ENCODE measurements at regions not wholly inside any gene's neighbourhood (a gene's known extent, or its start where the extent isn't known, plus 50 kb on each side); places are given as distances from the start of the nearest gene placed in this dataset.
A peak's percentile ranks its signal among the peaks of the same experiment; 100 is the strongest.

DNA sequence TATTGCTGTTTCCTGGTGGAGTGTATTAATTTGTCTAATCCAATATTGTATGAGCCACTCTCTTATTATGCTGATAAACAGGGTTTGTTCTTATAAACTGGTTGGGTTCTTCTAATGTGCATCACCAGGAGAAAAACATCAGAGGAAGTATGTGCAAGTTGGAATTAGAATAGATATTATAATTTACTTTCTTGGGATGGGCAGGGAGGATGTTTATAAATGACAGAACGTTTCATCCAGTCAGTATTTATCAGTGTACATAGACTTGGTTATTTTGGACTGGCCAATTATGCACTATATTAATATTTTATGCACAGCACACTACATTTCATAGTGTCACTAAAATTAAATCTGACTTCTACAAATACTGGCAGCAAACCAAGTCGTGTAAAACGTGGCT lies 495.8 kb downstream of the PSAT1 start:
- no peaks in the 10 kb centered on the region for H3K4me1 ChIP-seq (ENCODE audit: control insufficient read depth, insufficient read depth, low read depth, low read length)
- H4K8ac ChIP-seq (ENCODE audit: low read length): no peak overlapping the region
- H3K27me3 ChIP-seq (ENCODE audit: control insufficient read depth in 1 of 2, insufficient read depth in 1 of 2, low read length in 2 of 2): no peaks in the 10 kb centered on the region
- no peak overlapping the region for H3K4me2 ChIP-seq (ENCODE audit: low read length, poor library complexity, severe bottlenecking)
- no peak overlapping the region for H3K4ac ChIP-seq (ENCODE audit: low read depth in 1 of 2, low read length in 2 of 2)
- no peak overlapping the region for H4K91ac ChIP-seq (ENCODE audit: low read length)
- no peak for DNase-seq
- H3K23ac ChIP-seq (ENCODE audit: low read length in 2 of 2): no peak overlapping the region
- no peaks in the 10 kb centered on the region for H3K36me3 ChIP-seq (ENCODE audit: control insufficient read depth in 1 of 2, insufficient read depth in 2 of 2, low read depth in 1 of 2, low read length in 2 of 2)
- no peak overlapping the region for H2BK5ac ChIP-seq (ENCODE audit: low read depth, low read length, poor library complexity, severe bottlenecking)
- no peak overlapping the region for H2AK5ac ChIP-seq (ENCODE audit: low read length, severe bottlenecking)
- WGBS: 95% methylated on average over 2 of the region's 3 CpGs
- H3K18ac ChIP-seq (ENCODE audit: low read depth in 1 of 2, low read length in 2 of 2): no peak overlapping the region
- no peak overlapping the region for H2BK120ac ChIP-seq (ENCODE audit: low read depth, low read length)
- H3K4me3 ChIP-seq (ENCODE audit: insufficient read depth in 1 of 2, low read depth in 1 of 2, low read length in 2 of 2): no peak overlapping the region
- H2AFZ ChIP-seq (ENCODE audit: low read depth, low read length): no peak overlapping the region
- no peak overlapping the region for H3K27ac ChIP-seq (ENCODE audit: low read length, poor library complexity, severe bottlenecking)
- peaks cover 6% of the 10 kb centered on the region for H3K9me3 ChIP-seq (ENCODE audit: control insufficient read depth, low read length)
- no peak overlapping the region for H3K14ac ChIP-seq (ENCODE audit: low read length in 2 of 2)
- no peaks in the 10 kb centered on the region for H3K79me1 ChIP-seq (replicated peaks; ENCODE audit: low read length, poor library complexity, severe bottlenecking)
- no peak overlapping the region for H2BK15ac ChIP-seq (ENCODE audit: low read depth, poor library complexity, severe bottlenecking)
- no peak overlapping the region for H3K9ac ChIP-seq (ENCODE audit: low read length)
- H2BK12ac ChIP-seq (ENCODE audit: low read length in 2 of 2): no peak overlapping the region

DNA sequence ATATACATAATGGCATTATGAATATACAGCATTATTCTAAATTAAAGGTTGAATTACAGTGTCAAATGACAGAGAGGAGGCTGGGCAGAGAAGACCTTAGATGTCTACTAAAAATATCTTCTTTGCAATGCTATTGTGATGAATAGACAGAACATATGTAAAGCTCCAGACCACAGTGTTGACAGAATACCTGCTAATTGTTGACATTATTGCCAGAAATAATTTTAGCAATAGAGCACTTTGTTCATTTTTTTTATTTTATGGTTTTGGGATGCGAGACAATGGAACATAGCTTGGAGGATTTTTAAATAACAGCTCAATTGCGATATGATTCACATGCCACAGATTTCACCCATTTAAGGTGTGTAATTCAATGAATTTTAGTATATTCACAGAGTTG lies 508.8 kb downstream of the PSAT1 start:
- no peaks in the 10 kb centered on the region for H3K79me1 ChIP-seq (replicated peaks; ENCODE audit: low read length, poor library complexity, severe bottlenecking)
- no peak overlapping the region for H3K18ac ChIP-seq (ENCODE audit: low read depth in 1 of 2, low read length in 2 of 2)
- no peak overlapping the region for H3K23ac ChIP-seq (ENCODE audit: low read length in 2 of 2)
- H3K27me3 ChIP-seq (ENCODE audit: control insufficient read depth in 1 of 2, insufficient read depth in 1 of 2, low read length in 2 of 2): no peaks in the 10 kb centered on the region
- no peak overlapping the region for H2BK120ac ChIP-seq (ENCODE audit: low read depth, low read length)
- no peak overlapping the region for H3K27ac ChIP-seq (ENCODE audit: low read length, poor library complexity, severe bottlenecking)
- H2AK5ac ChIP-seq (ENCODE audit: low read length, severe bottlenecking): no peak overlapping the region
- H4K91ac ChIP-seq (ENCODE audit: low read length): no peak overlapping the region
- no peak overlapping the region for H2BK5ac ChIP-seq (ENCODE audit: low read depth, low read length, poor library complexity, severe bottlenecking)
- H3K9me3 ChIP-seq (ENCODE audit: control insufficient read depth, low read length): no peaks in the 10 kb centered on the region
- H3K4me3 ChIP-seq (ENCODE audit: insufficient read depth in 1 of 2, low read depth in 1 of 2, low read length in 2 of 2): no peak overlapping the region
- H3K4me1 ChIP-seq (ENCODE audit: control insufficient read depth, insufficient read depth, low read depth, low read length): no peaks in the 10 kb centered on the region
- H3K36me3 ChIP-seq (ENCODE audit: control insufficient read depth in 1 of 2, insufficient read depth in 2 of 2, low read depth in 1 of 2, low read length in 2 of 2): no peaks in the 10 kb centered on the region
- no peak overlapping the region for H2BK15ac ChIP-seq (ENCODE audit: low read depth, poor library complexity, severe bottlenecking)
- H3K4me2 ChIP-seq (ENCODE audit: low read length, poor library complexity, severe bottlenecking): no peak overlapping the region
- no peak overlapping the region for H3K4ac ChIP-seq (ENCODE audit: low read depth in 1 of 2, low read length in 2 of 2)
- no peak for DNase-seq
- H3K9ac ChIP-seq (ENCODE audit: low read length): no peak overlapping the region
- H3K14ac ChIP-seq (ENCODE audit: low read length in 2 of 2): no peak overlapping the region
- H2AFZ ChIP-seq (ENCODE audit: low read depth, low read length): no peak overlapping the region
- no peak overlapping the region for H2BK12ac ChIP-seq (ENCODE audit: low read length in 2 of 2)
- no peak overlapping the region for H4K8ac ChIP-seq (ENCODE audit: low read length)
- 100% methylated on average over 1 of the region's 2 CpGs for WGBS

DNA sequence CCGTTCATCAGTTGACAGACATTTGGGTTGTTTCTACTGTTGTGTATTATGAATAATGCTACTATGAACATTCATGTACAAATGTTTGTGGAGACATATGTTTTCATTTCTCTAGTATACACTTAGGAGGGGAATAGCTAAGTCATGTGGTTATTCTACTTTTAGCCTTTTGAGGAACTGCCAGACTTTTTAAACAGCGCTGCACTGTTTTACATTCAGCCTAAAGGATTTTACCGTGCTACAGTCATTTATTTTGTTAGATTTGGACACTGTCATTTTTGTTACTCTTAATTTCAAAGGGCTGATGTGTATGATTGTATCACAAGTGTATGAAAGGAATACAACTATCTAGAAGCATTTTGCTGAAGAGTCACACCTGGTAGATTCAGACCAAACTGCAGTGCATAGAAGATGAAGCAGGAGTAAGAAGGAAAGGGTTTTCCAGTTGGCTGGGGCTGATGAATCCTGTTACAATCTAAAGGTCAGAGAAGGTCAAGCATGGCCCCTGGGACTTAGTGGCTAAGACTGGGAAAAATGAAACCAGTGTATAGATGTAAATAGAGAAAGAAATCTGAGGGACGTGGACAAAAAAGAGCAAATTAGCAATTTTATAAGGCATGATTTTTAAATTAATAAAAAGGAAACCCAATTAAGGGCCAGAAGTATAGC lies 509.7 kb downstream of the PSAT1 start:
- WGBS: 82% methylated on average over 3 of the region's 4 CpGs

DNA sequence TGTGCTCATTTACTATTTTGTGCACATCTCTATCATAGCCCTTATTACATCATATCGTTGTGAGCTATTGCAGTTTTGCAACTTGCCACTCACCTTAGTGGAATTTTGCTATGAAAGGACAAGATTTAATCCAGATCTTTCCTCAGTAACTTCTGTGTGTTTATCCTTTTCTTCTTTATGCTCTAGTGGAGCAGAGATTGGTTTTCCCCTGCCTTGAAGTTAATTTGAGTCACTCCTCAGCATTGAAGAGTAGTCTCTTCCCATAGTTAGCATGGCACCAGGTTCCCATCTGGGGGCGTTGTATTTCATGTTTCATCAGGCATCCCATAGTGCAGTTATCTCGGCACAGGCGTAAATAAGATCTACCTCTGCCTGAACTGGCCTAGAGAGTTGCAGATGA lies 510.4 kb downstream of the PSAT1 start:
- H4K91ac ChIP-seq (ENCODE audit: low read length): no peak overlapping the region
- H3K18ac ChIP-seq (ENCODE audit: low read depth in 1 of 2, low read length in 2 of 2): no peak overlapping the region
- H3K9me3 ChIP-seq (ENCODE audit: control insufficient read depth, low read length): no peaks in the 10 kb centered on the region
- no peaks in the 10 kb centered on the region for H3K27me3 ChIP-seq (ENCODE audit: control insufficient read depth in 1 of 2, insufficient read depth in 1 of 2, low read length in 2 of 2)
- no peak overlapping the region for H2BK5ac ChIP-seq (ENCODE audit: low read depth, low read length, poor library complexity, severe bottlenecking)
- no peak overlapping the region for H3K9ac ChIP-seq (ENCODE audit: low read length)
- no peak overlapping the region for H2BK15ac ChIP-seq (ENCODE audit: low read depth, poor library complexity, severe bottlenecking)
- no peak overlapping the region for H3K4me3 ChIP-seq (ENCODE audit: insufficient read depth in 1 of 2, low read depth in 1 of 2, low read length in 2 of 2)
- no peak overlapping the region for H2AFZ ChIP-seq (ENCODE audit: low read depth, low read length)
- peaks cover 2% of the 10 kb centered on the region for H3K4me1 ChIP-seq (ENCODE audit: control insufficient read depth, insufficient read depth, low read depth, low read length)
- no peak overlapping the region for H4K8ac ChIP-seq (ENCODE audit: low read length)
- H2BK120ac ChIP-seq (ENCODE audit: low read depth, low read length): no peak overlapping the region
- no peaks in the 10 kb centered on the region for H3K79me1 ChIP-seq (replicated peaks; ENCODE audit: low read length, poor library complexity, severe bottlenecking)
- no peak overlapping the region for H3K4ac ChIP-seq (ENCODE audit: low read depth in 1 of 2, low read length in 2 of 2)
- H3K23ac ChIP-seq (ENCODE audit: low read length in 2 of 2): no peak overlapping the region
- no peak overlapping the region for H3K4me2 ChIP-seq (ENCODE audit: low read length, poor library complexity, severe bottlenecking)
- no peak overlapping the region for H3K14ac ChIP-seq (ENCODE audit: low read length in 2 of 2)
- 88% methylated on average over 4 of the region's 4 CpGs for WGBS
- H2AK5ac ChIP-seq (ENCODE audit: low read length, severe bottlenecking): peak overlapping the region; percentile 22
- no peak overlapping the region for H2BK12ac ChIP-seq (ENCODE audit: low read length in 2 of 2)
- no peak for DNase-seq
- peak overlapping the region; percentile 79 for H3K27ac ChIP-seq (ENCODE audit: low read length, poor library complexity, severe bottlenecking)
- no peaks in the 10 kb centered on the region for H3K36me3 ChIP-seq (ENCODE audit: control insufficient read depth in 1 of 2, insufficient read depth in 2 of 2, low read depth in 1 of 2, low read length in 2 of 2)

More for the DNA sequence above, 509.7 kb downstream of the PSAT1 start:
- no peaks in the 10 kb centered on the region for H3K9me3 ChIP-seq (ENCODE audit: control insufficient read depth, low read length)
- no peak overlapping the region for H3K9ac ChIP-seq (ENCODE audit: low read length)
- no peak overlapping the region for H3K4ac ChIP-seq (ENCODE audit: low read depth in 1 of 2, low read length in 2 of 2)
- peak overlapping the region; percentile 79 for H3K27ac ChIP-seq (ENCODE audit: low read length, poor library complexity, severe bottlenecking)
- no peak overlapping the region for H3K14ac ChIP-seq (ENCODE audit: low read length in 2 of 2)
- no peak overlapping the region for H2BK15ac ChIP-seq (ENCODE audit: low read depth, poor library complexity, severe bottlenecking)
- no peaks in the 10 kb centered on the region for H3K79me1 ChIP-seq (replicated peaks; ENCODE audit: low read length, poor library complexity, severe bottlenecking)
- H3K27me3 ChIP-seq (ENCODE audit: control insufficient read depth in 1 of 2, insufficient read depth in 1 of 2, low read length in 2 of 2): no peaks in the 10 kb centered on the region
- H3K36me3 ChIP-seq (ENCODE audit: control insufficient read depth in 1 of 2, insufficient read depth in 2 of 2, low read depth in 1 of 2, low read length in 2 of 2): no peaks in the 10 kb centered on the region
- no peak overlapping the region for H3K23ac ChIP-seq (ENCODE audit: low read length in 2 of 2)
- H4K8ac ChIP-seq (ENCODE audit: low read length): no peak overlapping the region
- no peak overlapping the region for H3K18ac ChIP-seq (ENCODE audit: low read depth in 1 of 2, low read length in 2 of 2)
- H2AFZ ChIP-seq (ENCODE audit: low read depth, low read length): no peak overlapping the region
- no peak overlapping the region for H2BK12ac ChIP-seq (ENCODE audit: low read length in 2 of 2)
- H2BK5ac ChIP-seq (ENCODE audit: low read depth, low read length, poor library complexity, severe bottlenecking): no peak overlapping the region
- H2BK120ac ChIP-seq (ENCODE audit: low read depth, low read length): no peak overlapping the region
- peaks cover 2% of the 10 kb centered on the region for H3K4me1 ChIP-seq (ENCODE audit: control insufficient read depth, insufficient read depth, low read depth, low read length)
- peak overlapping the region; percentile 19 for H3K4me2 ChIP-seq (ENCODE audit: low read length, poor library complexity, severe bottlenecking)
- no peak overlapping the region for H3K4me3 ChIP-seq (ENCODE audit: insufficient read depth in 1 of 2, low read depth in 1 of 2, low read length in 2 of 2)
- peak; percentile 58 for DNase-seq
- no peak overlapping the region for H2AK5ac ChIP-seq (ENCODE audit: low read length, severe bottlenecking)
- H4K91ac ChIP-seq (ENCODE audit: low read length): no peak overlapping the region
